Parathyroid adenoma (tissue), 2 donors: ENCODE measurements at regions not wholly inside any gene's neighbourhood (a gene's known extent, or its start where the extent isn't known, plus 50 kb on each side); places are given as distances from the start of the nearest gene placed in this dataset.

Experiments used
- H2AFZ ChIP-seq: fragments of 300-600 bp; sonication (generic); one replicate; pipeline ENCODE4 v1.7.0; 2017; ENCODE audit warnings: antibody characterized with exemption, mild to moderate bottlenecking
- H3K27ac ChIP-seq: fragments of 300-600 bp; sonication (generic); one replicate; pipeline ENCODE4 v1.7.0; 2017
- H3K27me3 ChIP-seq: fragments of 300-600 bp; sonication (generic); one replicate; pipeline ENCODE4 v1.7.0; 2017; ENCODE audit warnings: low read length; ENCODE audit not compliant: control insufficient read depth, insufficient read depth
- H3K36me3 ChIP-seq: fragments of 300-600 bp; sonication (generic); one replicate; pipeline ENCODE4 v1.7.0; 2017; ENCODE audit warnings: low read length; ENCODE audit not compliant: control insufficient read depth, insufficient read depth
- H3K4me1 ChIP-seq: fragments of 300-600 bp; sonication (generic); one replicate; pipeline ENCODE4 v1.7.0; 2017; ENCODE audit warnings: control low read depth
- H3K4me2 ChIP-seq: fragments of 300-600 bp; sonication (generic); one replicate; pipeline ENCODE4 v1.7.0; 2017; ENCODE audit warnings: low read length
- H3K4me3 ChIP-seq: fragments of 300-600 bp; sonication (generic); one replicate; pipeline ENCODE4 v1.7.0; 2017; ENCODE audit warnings: low read depth, low read length
- H3K79me2 ChIP-seq: fragments of 300-600 bp; sonication (generic); one replicate; pipeline ENCODE4 v1.7.0; 2017; ENCODE audit warnings: control low read depth
- H3K9ac ChIP-seq: fragments of 300-600 bp; sonication (generic); one replicate; pipeline ENCODE4 v1.7.0; 2017; ENCODE audit warnings: mild to moderate bottlenecking
- H3K9me3 ChIP-seq: fragments of 300-600 bp; sonication (generic); one replicate; pipeline ENCODE4 v1.7.0; 2017; ENCODE audit warnings: low read length; ENCODE audit not compliant: control insufficient read depth
- CTCF ChIP-seq: fragments of 300-600 bp; sonication (generic); IDR thresholded peaks from one replicate; pipeline ENCODE4 v1.7.0; 2017; ENCODE audit warnings: antibody characterized with exemption, mild to moderate bottlenecking
- donor health status: primary hyperparathyroidism.

- Histone ChIP-seq H3K4me1 (no peaks in the 10 kb centered on the region), H3K27ac (no peak overlapping the region), H2AFZ (no peak overlapping the region)
These were observed 155.1 kb upstream of the DMRT1 start for GRCh38 chr9:686321-686813.

GRCh38 chr9:687034-687785 is 154.3 kb upstream of the DMRT1 start:
- H3K4me2 ChIP-seq = no peak overlapping the region
- no peak overlapping the region for H3K9ac ChIP-seq
- H3K79me2 ChIP-seq = no peaks in the 10 kb centered on the region
- no peaks in the 10 kb centered on the region for H3K36me3 ChIP-seq
- H2AFZ ChIP-seq = no peak overlapping the region
- TF ChIP-seq CTCF = no peak
- no peaks in the 10 kb centered on the region for H3K27me3 ChIP-seq
- H3K27ac ChIP-seq = no peak overlapping the region
- no peak overlapping the region for H3K4me3 ChIP-seq
- H3K9me3 ChIP-seq = no peaks in the 10 kb centered on the region
- no peaks in the 10 kb centered on the region for H3K4me1 ChIP-seq

More at GRCh38 chr9:686321-686813, 155.1 kb upstream of the DMRT1 start:
- Histone ChIP-seq H3K9me3 (no peaks in the 10 kb centered on the region), H3K27me3 (no peaks in the 10 kb centered on the region), H3K4me3 (no peak overlapping the region), H3K79me2 (no peaks in the 10 kb centered on the region), H3K9ac (no peak overlapping the region), H3K4me2 (no peak overlapping the region), H3K36me3 (no peaks in the 10 kb centered on the region)
- no peak for TF ChIP-seq CTCF

GRCh38 chr9:687994-688393 is 153.5 kb upstream of the DMRT1 start:
- no peak overlapping the region for H2AFZ ChIP-seq
- no peaks in the 10 kb centered on the region for H3K27me3 ChIP-seq
- no peak overlapping the region for H3K27ac ChIP-seq
- H3K4me3 ChIP-seq = no peak overlapping the region
- no peak overlapping the region for H3K9ac ChIP-seq
- H3K4me2 ChIP-seq = no peak overlapping the region
- H3K9me3 ChIP-seq = no peaks in the 10 kb centered on the region
- no peak for TF ChIP-seq CTCF
- no peaks in the 10 kb centered on the region for H3K79me2 ChIP-seq
- H3K36me3 ChIP-seq = no peaks in the 10 kb centered on the region
- H3K4me1 ChIP-seq = no peaks in the 10 kb centered on the region

GRCh38 chr9:690517-691111 is 150.9 kb upstream of the DMRT1 start:
- H3K4me1 ChIP-seq = no peaks in the 10 kb centered on the region
- no peak for TF ChIP-seq CTCF
- no peak overlapping the region for H3K27ac ChIP-seq

More at GRCh38 chr9:690517-691111, 150.9 kb upstream of the DMRT1 start:
- no peak overlapping the region for H2AFZ ChIP-seq
- no peaks in the 10 kb centered on the region for H3K79me2 ChIP-seq
- H3K4me2 ChIP-seq = no peak overlapping the region
- H3K9ac ChIP-seq = no peak overlapping the region
- no peaks in the 10 kb centered on the region for H3K36me3 ChIP-seq
- H3K4me3 ChIP-seq = no peak overlapping the region
- no peaks in the 10 kb centered on the region for H3K9me3 ChIP-seq
- no peaks in the 10 kb centered on the region for H3K27me3 ChIP-seq
